ENCODE measurements at regions not wholly inside any gene's neighbourhood (a gene's known extent, or its start where the extent isn't known, plus 50 kb on each side); places are given as distances from the start of the nearest gene placed in this dataset.

GRCh38 chr6:166778776-166779175 lies 151.7 kb upstream of the RPS6KA2 start:
- TF ChIP-seq, protein P1, sequence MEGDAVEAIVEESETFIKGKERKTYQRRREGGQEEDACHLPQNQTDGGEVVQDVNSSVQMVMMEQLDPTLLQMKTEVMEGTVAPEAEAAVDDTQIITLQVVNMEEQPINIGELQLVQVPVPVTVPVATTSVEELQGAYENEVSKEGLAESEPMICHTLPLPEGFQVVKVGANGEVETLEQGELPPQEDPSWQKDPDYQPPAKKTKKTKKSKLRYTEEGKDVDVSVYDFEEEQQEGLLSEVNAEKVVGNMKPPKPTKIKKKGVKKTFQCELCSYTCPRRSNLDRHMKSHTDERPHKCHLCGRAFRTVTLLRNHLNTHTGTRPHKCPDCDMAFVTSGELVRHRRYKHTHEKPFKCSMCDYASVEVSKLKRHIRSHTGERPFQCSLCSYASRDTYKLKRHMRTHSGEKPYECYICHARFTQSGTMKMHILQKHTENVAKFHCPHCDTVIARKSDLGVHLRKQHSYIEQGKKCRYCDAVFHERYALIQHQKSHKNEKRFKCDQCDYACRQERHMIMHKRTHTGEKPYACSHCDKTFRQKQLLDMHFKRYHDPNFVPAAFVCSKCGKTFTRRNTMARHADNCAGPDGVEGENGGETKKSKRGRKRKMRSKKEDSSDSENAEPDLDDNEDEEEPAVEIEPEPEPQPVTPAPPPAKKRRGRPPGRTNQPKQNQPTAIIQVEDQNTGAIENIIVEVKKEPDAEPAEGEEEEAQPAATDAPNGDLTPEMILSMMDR (IDR thresholded peaks at IDR 0.05; ENCODE audit: borderline replicate concordance) = no peak
- Histone ChIP-seq H3K27me3 (ENCODE audit: low read depth) (peaks cover 24% of the 10 kb centered on the region), H3K36me3 (no peaks in the 10 kb centered on the region), H3K27ac (replicated peaks) (no peak overlapping the region), H3K9me3 (replicated peaks) (no peaks in the 10 kb centered on the region), H3K4me1 (no peaks in the 10 kb centered on the region), H3K4me3 (no peak overlapping the region)
- DNase-seq = no peak
- intact Hi-C loops (cut with micrococcal nuclease) = no loop called here

DNA sequence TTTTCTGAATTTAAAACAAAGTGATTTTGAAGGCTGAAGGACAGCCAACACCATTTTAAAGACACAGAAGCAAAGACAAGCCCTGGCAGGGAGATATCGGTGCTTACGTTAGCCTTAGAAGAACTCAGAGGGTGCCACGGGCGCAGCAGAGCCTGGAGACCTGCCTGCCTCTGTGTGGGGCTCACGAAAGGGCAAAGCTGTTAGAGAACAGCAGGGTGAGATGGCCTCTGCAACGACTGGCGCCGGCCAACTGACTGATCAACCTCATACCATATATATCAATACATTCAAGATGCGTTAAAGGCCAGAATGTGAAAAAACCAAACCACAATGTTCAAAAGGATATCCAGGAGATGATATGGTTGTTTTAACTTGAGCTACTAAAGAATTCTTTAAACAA lies 151.0 kb upstream of the RPS6KA2 start:
- no peaks in the 10 kb centered on the region for H3K4me1 ChIP-seq
- H3K4me3 ChIP-seq = no peak overlapping the region
- TF ChIP-seq, protein P1 (IDR thresholded peaks at IDR 0.05; ENCODE audit: borderline replicate concordance) = no peak
- no peak for DNase-seq
- no peaks in the 10 kb centered on the region for H3K36me3 ChIP-seq
- H3K27me3 ChIP-seq (ENCODE audit: low read depth) = peaks cover 31% of the 10 kb centered on the region
- no peaks in the 10 kb centered on the region for H3K9me3 ChIP-seq (replicated peaks)
- H3K27ac ChIP-seq (replicated peaks) = no peak overlapping the region
- intact Hi-C loops (cut with micrococcal nuclease) = no loop called here

DNA sequence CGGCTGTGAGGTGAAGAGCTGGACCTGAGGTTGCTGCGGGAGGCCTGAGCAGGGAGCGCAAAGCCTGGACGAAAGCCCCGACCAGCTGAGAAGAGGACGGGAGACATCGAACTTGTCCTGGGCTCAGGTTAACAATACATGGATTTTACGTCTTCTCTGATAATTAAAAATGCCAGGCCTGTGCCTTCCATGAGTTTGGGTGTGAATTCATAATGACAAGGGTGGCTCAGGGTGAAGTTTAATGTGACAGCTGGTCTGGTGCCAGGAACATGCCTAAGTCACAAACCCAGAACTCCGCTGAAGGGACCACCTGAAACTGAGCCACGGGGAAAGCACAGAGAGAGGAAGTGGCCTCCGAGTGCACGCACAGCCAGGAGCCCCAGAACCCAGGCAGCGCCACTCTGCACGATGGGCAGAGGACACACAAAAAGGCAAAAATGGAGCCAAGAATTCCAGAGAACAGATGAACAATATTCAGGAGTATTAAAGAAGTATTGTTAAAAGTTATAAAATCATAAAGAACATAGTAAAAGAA lies 150.1 kb upstream of the RPS6KA2 start:
- Histone ChIP-seq H3K9me3 (replicated peaks) (no peaks in the 10 kb centered on the region), H3K4me3 (no peak overlapping the region), H3K4me1 (no peaks in the 10 kb centered on the region), H3K27me3 (ENCODE audit: low read depth) (peaks cover 39% of the 10 kb centered on the region), H3K27ac (replicated peaks) (no peak overlapping the region), H3K36me3 (no peaks in the 10 kb centered on the region)
- TF ChIP-seq, protein P1 (IDR thresholded peaks at IDR 0.05; ENCODE audit: borderline replicate concordance) = no peak
- no peak for DNase-seq
- intact Hi-C loops (cut with micrococcal nuclease) = no loop called here

- H3K4me1 ChIP-seq = no peaks in the 10 kb centered on the region
- intact Hi-C loops (cut with micrococcal nuclease) = no loop called here
- no peaks in the 10 kb centered on the region for H3K9me3 ChIP-seq (replicated peaks)
- TF ChIP-seq, protein P1 (IDR thresholded peaks at IDR 0.05; ENCODE audit: borderline replicate concordance) = no peak
- DNase-seq = no peak
- H3K4me3 ChIP-seq = no peak overlapping the region
- no peak overlapping the region for H3K27ac ChIP-seq (replicated peaks)
- no peaks in the 10 kb centered on the region for H3K36me3 ChIP-seq
- peaks cover 45% of the 10 kb centered on the region for H3K27me3 ChIP-seq (ENCODE audit: low read depth)
These were observed 149.5 kb upstream of the RPS6KA2 start for GRCh38 chr6:166776571-166776970.

DNA sequence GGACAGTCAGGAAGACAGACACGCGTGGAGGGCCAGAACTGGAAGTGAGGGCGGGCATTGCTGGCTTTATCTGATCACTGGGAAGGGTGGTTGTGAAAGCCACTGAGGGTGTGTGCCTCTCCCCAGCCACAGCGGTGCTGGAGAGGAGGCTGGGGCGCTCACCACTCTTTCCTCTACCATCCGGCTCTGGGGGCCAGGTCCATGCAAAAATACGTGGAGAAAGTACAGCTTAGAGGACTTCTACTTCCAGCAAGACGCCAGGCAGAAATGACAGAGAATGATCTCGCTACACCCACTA lies 148.8 kb upstream of the RPS6KA2 start:
- no peak overlapping the region for H3K27ac ChIP-seq (replicated peaks)
- intact Hi-C loops (cut with micrococcal nuclease) = no loop called here

More for the DNA sequence above, 148.8 kb upstream of the RPS6KA2 start:
- DNase-seq = no peak
- H3K27me3 ChIP-seq (ENCODE audit: low read depth) = peaks cover 45% of the 10 kb centered on the region
- TF ChIP-seq, protein P1 (IDR thresholded peaks at IDR 0.05; ENCODE audit: borderline replicate concordance) = no peak
- no peaks in the 10 kb centered on the region for H3K9me3 ChIP-seq (replicated peaks)
- H3K36me3 ChIP-seq = no peaks in the 10 kb centered on the region
- no peak overlapping the region for H3K4me3 ChIP-seq
- H3K4me1 ChIP-seq = no peaks in the 10 kb centered on the region

All from left ventricle myocardium inferior (tissue), 1 donor.